ENCODE measurements at regions not wholly inside any gene's neighbourhood (a gene's known extent, or its start where the extent isn't known, plus 50 kb on each side); places are given as distances from the start of the nearest gene placed in this dataset.

- Mint-ChIP-seq H3K27me3 (ENCODE audit: insufficient read depth, low read depth, poor library complexity) (peaks cover 5% of the 10 kb centered on the region), H3K27ac (no peak overlapping the region), H3K4me3 (no peak overlapping the region), H3K9me3 (peaks cover 90% of the 10 kb centered on the region), H3K36me3 (ENCODE audit: low read depth) (peaks cover 14% of the 10 kb centered on the region), H3K4me1 (peaks cover 15% of the 10 kb centered on the region)
- H3K4me3 ChIP-seq: no peak overlapping the region
- no peaks in the 10 kb centered on the region for H3K79me2 ChIP-seq (replicated peaks; ENCODE audit: insufficient read depth)
- no peaks in the 10 kb centered on the region for H3K4me1 ChIP-seq (ENCODE audit: insufficient read depth)
- DNase-seq (ENCODE audit: low spot score) (no peak), ATAC-seq (no peak)
- no peaks in the 10 kb centered on the region for H4K20me1 ChIP-seq (replicated peaks; ENCODE audit: insufficient read depth)
- no peaks in the 10 kb centered on the region for H3K9me2 ChIP-seq (ENCODE audit: insufficient read depth)
- no peaks in the 10 kb centered on the region for H3K36me3 ChIP-seq (ENCODE audit: insufficient read depth)
- H3K27me3 ChIP-seq (ENCODE audit: insufficient read depth): no peaks in the 10 kb centered on the region
- TF ChIP-seq NANOG (IDR thresholded peaks at IDR 0.05; ENCODE audit: borderline replicate concordance): no peak
- TF ChIP-seq ZNF331 (CRISPR knock-in tag; IDR thresholded peaks at IDR 0.05; ENCODE audit: low read depth): no peak
- TF ChIP-seq EZH2phosphoT487 (IDR thresholded peaks at IDR 0.05; ENCODE audit: unreplicated experiment): no peak
- TF ChIP-seq ZNF114 (CRISPR knock-in tag; IDR thresholded peaks at IDR 0.05): no peak
- TF ChIP-seq EZH2 (IDR thresholded peaks at IDR 0.05; ENCODE audit: low read depth, unreplicated experiment): no peak
- no peak for TF ChIP-seq ETS1 (IDR thresholded peaks at IDR 0.05)
- TF ChIP-seq CTCF (conservative IDR thresholded peaks at IDR 0.05; ENCODE audit: low read depth in 2 of 2): no peak
- no peak for TF ChIP-seq REST (IDR thresholded peaks at IDR 0.05; ENCODE audit: unreplicated experiment)
- no peak for TF ChIP-seq STAT1 (IDR thresholded peaks at IDR 0.05; ENCODE audit: unreplicated experiment)
- TF ChIP-seq ZNF462 (CRISPR knock-in tag; IDR thresholded peaks at IDR 0.05): no peak
- no peak for TF ChIP-seq CREB1 (CRISPR knock-in tag; IDR thresholded peaks at IDR 0.05; ENCODE audit: low read depth)
- TF ChIP-seq POLR2AphosphoS5 (IDR thresholded peaks at IDR 0.05; ENCODE audit: low read depth): no peak
- no peak for TF ChIP-seq JUNB (IDR thresholded peaks at IDR 0.05; ENCODE audit: unreplicated experiment)
- no peak overlapping the region for H2AFZ ChIP-seq
- no peak overlapping the region for H3K27ac ChIP-seq (ENCODE audit: low read depth)
- no peaks in the 10 kb centered on the region for H3F3A ChIP-seq (replicated peaks; ENCODE audit: low read depth)
- no peak overlapping the region for H3K4me2 ChIP-seq
Measured at GRCh38 chr10:85528318-85528652, 838.3 kb downstream of the GRID1 start.

Measured in GM23338 (cell line).